B cell (primary cell): ENCODE measurements at regions not wholly inside any gene's neighbourhood (a gene's known extent, or its start where the extent isn't known, plus 50 kb on each side); places are given as distances from the start of the nearest gene placed in this dataset.

Source experiments
- ATAC-seq: fragments of 200-7000 bp; cut with Tn5 transposase; one replicate; pipeline ENCODE4 v1.10.0; 2021; ENCODE audit warnings: low read depth, mild to moderate bottlenecking, moderate number of reproducible peaks, moderate library complexity
- CTCF ChIA-PET: fragments of 350-600 bp; sonication (Branson Sonifier 250); formaldehyde crosslinking; loops from one replicate; lab custom pipeline; 2021; ENCODE audit warnings: antibody characterized with exemption, inconsistent platforms; lab: Charles Lee
- POLR2A ChIA-PET: fragments of 350-600 bp; sonication (Branson Sonifier 250); formaldehyde crosslinking; loops from one replicate; lab custom pipeline; 2021; ENCODE audit warnings: antibody characterized with exemption; lab: Charles Lee
- DNase-seq: peaks from one replicate; pipeline ENCODE4 v3.0.0; 2013
- H2AFZ ChIP-seq: 2 replicates; pipeline ENCODE4 v1.6.1; 2012; ENCODE audit warnings: mild to moderate bottlenecking, low read depth, low read length; ENCODE audit not compliant: insufficient read depth, poor library complexity, severe bottlenecking
- H3K27ac ChIP-seq, 2 donors: 1 replicate in 1 of 2; 2 replicates in 1 of 2; pipeline ENCODE4 v1.5.1; 2012 to 2013; ENCODE audit warnings: low read length in 2 of 2, mild to moderate bottlenecking in 2 of 2, moderate library complexity in 1 of 2
- H3K27me3 ChIP-seq, 4 experiments: fragments of 200-600 bp in 1 of 4; sonication (generic) in 1 of 4; replicated peaks in 1 of 4; 1 replicate in 2 of 4; 2 replicates in 2 of 4; pipeline versions ENCODE4 v1.6.1 to v1.7.0; 2013 to 2016; ENCODE audit warnings: low read length in 3 of 4, mild to moderate bottlenecking in 2 of 4, mixed read lengths in 1 of 4, moderate library complexity in 1 of 4; ENCODE audit not compliant: insufficient read depth in 4 of 4, control insufficient read depth in 3 of 4; ENCODE audit errors: control extremely low read depth in 1 of 4
- H3K36me3 ChIP-seq, 2 experiments: replicated peaks in 1 of 2; 1 replicate in 1 of 2; 2 replicates in 1 of 2; pipeline versions ENCODE4 v1.6.1 to v1.7.1; 2013; ENCODE audit warnings: low read length in 1 of 2; ENCODE audit not compliant: insufficient read depth in 2 of 2, control insufficient read depth in 1 of 2; ENCODE audit errors: control extremely low read depth in 1 of 2, extremely low read depth in 1 of 2
- H3K4me1 ChIP-seq, 2 donors: fragments of 200-600 bp in 1 of 2; sonication (generic) in 1 of 2; 1 replicate in 1 of 2; 2 replicates in 1 of 2; pipeline versions ENCODE4 v1.5.1 to v1.6.1; 2013 to 2017; ENCODE audit warnings: low read length in 2 of 2; ENCODE audit not compliant: control insufficient read depth in 2 of 2, insufficient read depth in 2 of 2
- H3K4me2 ChIP-seq: replicated peaks from 2 replicates; pipeline ENCODE3; 2012; ENCODE audit warnings: mild to moderate bottlenecking, low read depth, low read length; ENCODE audit not compliant: poor library complexity, severe bottlenecking
- H3K4me3 ChIP-seq, 5 experiments: fragments of 200-600 bp in 1 of 5; sonication (generic) in 1 of 5; 1 replicate in 3 of 5; 2 replicates in 2 of 5; pipeline versions ENCODE4 v1.5.1 to v1.7.0; 2011 to 2016; ENCODE audit warnings: low read length in 4 of 5, mild to moderate bottlenecking in 4 of 5, low read depth in 2 of 5, control low read depth in 1 of 5, moderate library complexity in 1 of 5; ENCODE audit not compliant: insufficient read depth in 1 of 5; ENCODE audit errors: control extremely low read depth in 1 of 5, extremely low read depth in 1 of 5
- H3K79me2 ChIP-seq: fragments of 200-600 bp; sonication (generic); one replicate; pipeline ENCODE4 v1.6.0; 2016; ENCODE audit warnings: low read length; ENCODE audit not compliant: control insufficient read depth, insufficient read depth
- H3K9ac ChIP-seq: fragments of 200-600 bp; sonication (generic); 2 replicates; pipeline ENCODE4 v1.6.1; 2017; ENCODE audit warnings: mild to moderate bottlenecking, low read length, moderate library complexity
- H3K9me3 ChIP-seq, 3 donors: one replicate each; pipeline versions ENCODE4 v1.6.1 to v1.7.1; 2013; ENCODE audit warnings: low read length in 2 of 3; ENCODE audit not compliant: control insufficient read depth in 2 of 3, insufficient read depth in 1 of 3; ENCODE audit errors: control extremely low read depth in 1 of 3
- H4K20me1 ChIP-seq: 2 replicates; pipeline ENCODE4 v1.6.0; 2012; ENCODE audit warnings: mild to moderate bottlenecking, low read length; ENCODE audit not compliant: insufficient read depth, control insufficient read depth, poor library complexity, severe bottlenecking
- H3K27ac Mint-ChIP-seq: one replicate; pipeline ENCODE4 v1.8.0; 2021; ENCODE audit warnings: mixed read lengths
- H3K27me3 Mint-ChIP-seq: one replicate; pipeline ENCODE4 v1.8.0; 2021; ENCODE audit warnings: mixed read lengths
- H3K4me1 Mint-ChIP-seq: one replicate; pipeline ENCODE4 v1.8.0; 2021; ENCODE audit warnings: mixed read lengths
- H3K4me3 Mint-ChIP-seq: one replicate; pipeline ENCODE4 v1.8.0; 2021; ENCODE audit warnings: mixed read lengths
- H3K9me3 Mint-ChIP-seq: one replicate; pipeline ENCODE4 v1.8.0; 2022; ENCODE audit warnings: mixed read lengths; ENCODE audit not compliant: insufficient read depth
- CTCF ChIP-seq: fragments of 200-600 bp; IDR thresholded peaks from one replicate; pipeline ENCODE4 v1.8.0; 2022; ENCODE audit warnings: antibody characterized with exemption, mild to moderate bottlenecking
- EZH2 ChIP-seq: IDR thresholded peaks from 2 replicates; pipeline ENCODE4 v1.6.1; 2012; ENCODE audit warnings: borderline replicate concordance, low read depth, mild to moderate bottlenecking, moderate library complexity, low read length; ENCODE audit not compliant: insufficient read depth, poor library complexity, severe bottlenecking
- WGBS: methylation state at CpG from one replicate; pipeline ENCODE4 v1.1.5; 2013; ENCODE audit warnings: missing lambda C conversion rate; ENCODE audit not compliant: insufficient coverage; 5-methylcytosine and 5-hydroxymethylcytosine counted together
- intact Hi-C: fragments of 100-400 bp; cut with micrococcal nuclease; formaldehyde crosslinking; loops from one replicate; pipeline ENCODE4 v1.10.0; 2022

GRCh38 chr17:12438212-12438611 lies 227.5 kb upstream of the MYOCD start:
- no peak overlapping the region for H3K9ac ChIP-seq
- TF ChIP-seq CTCF: no peak
- no peak for TF ChIP-seq EZH2
- H3K36me3 ChIP-seq: no peaks in the 10 kb centered on the region
- no peak overlapping the region for H3K4me3 Mint-ChIP-seq
- H3K4me2 ChIP-seq: no peak overlapping the region
- H3K9me3 ChIP-seq: no peaks in the 10 kb centered on the region
- no peaks in the 10 kb centered on the region for H3K27me3 Mint-ChIP-seq
- peaks cover 4% of the 10 kb centered on the region for H3K9me3 Mint-ChIP-seq
- no peaks in the 10 kb centered on the region for H3K79me2 ChIP-seq
- 81% methylated on average over 2 of the region's 6 CpGs for WGBS
- peaks cover 10% of the 10 kb centered on the region for H3K4me1 Mint-ChIP-seq
- intact Hi-C loops: no loop called here
- CTCF ChIA-PET: no interaction called here
- no peak overlapping the region for H3K27ac Mint-ChIP-seq
- H4K20me1 ChIP-seq: no peaks in the 10 kb centered on the region
- DNase-seq (no peak), ATAC-seq (no peak)
- no peak overlapping the region for H3K4me3 ChIP-seq
- POLR2A ChIA-PET: no interaction called here
- no peaks in the 10 kb centered on the region for H3K27me3 ChIP-seq
- no peak overlapping the region for H2AFZ ChIP-seq
- no peak overlapping the region for H3K27ac ChIP-seq
- H3K4me1 ChIP-seq: no peaks in the 10 kb centered on the region

- H2AFZ ChIP-seq: no peak overlapping the region
Measured at GRCh38 chr17:12438813-12439586, 226.7 kb upstream of the MYOCD start.

More at GRCh38 chr17:12438813-12439586, 226.7 kb upstream of the MYOCD start:
- Histone ChIP-seq H3K4me3 (no peak overlapping the region), H3K27me3 (no peaks in the 10 kb centered on the region), H3K4me2 (no peak overlapping the region), H3K9ac (no peak overlapping the region), H3K27ac (no peak overlapping the region), H4K20me1 (no peaks in the 10 kb centered on the region), H3K9me3 (no peaks in the 10 kb centered on the region), H3K4me1 (no peaks in the 10 kb centered on the region), H3K79me2 (no peaks in the 10 kb centered on the region), H3K36me3 (no peaks in the 10 kb centered on the region)
- Mint-ChIP-seq H3K4me3 (no peak overlapping the region), H3K4me1 (peaks cover 7% of the 10 kb centered on the region), H3K9me3 (peaks cover 4% of the 10 kb centered on the region), H3K27ac (peak overlapping the region; percentile 8), H3K27me3 (no peaks in the 10 kb centered on the region)
- no peak for DNase-seq
- ATAC-seq: no peak
- TF ChIP-seq CTCF: no peak
- 53% methylated on average over 6 of the region's 10 CpGs for WGBS
- intact Hi-C loops: no loop called here
- POLR2A ChIA-PET: no interaction called here
- CTCF ChIA-PET: no interaction called here
